ENCODE measurements at regions not wholly inside any gene's neighbourhood (a gene's known extent, or its start where the extent isn't known, plus 50 kb on each side); places are given as distances from the start of the nearest gene placed in this dataset.

DNA sequence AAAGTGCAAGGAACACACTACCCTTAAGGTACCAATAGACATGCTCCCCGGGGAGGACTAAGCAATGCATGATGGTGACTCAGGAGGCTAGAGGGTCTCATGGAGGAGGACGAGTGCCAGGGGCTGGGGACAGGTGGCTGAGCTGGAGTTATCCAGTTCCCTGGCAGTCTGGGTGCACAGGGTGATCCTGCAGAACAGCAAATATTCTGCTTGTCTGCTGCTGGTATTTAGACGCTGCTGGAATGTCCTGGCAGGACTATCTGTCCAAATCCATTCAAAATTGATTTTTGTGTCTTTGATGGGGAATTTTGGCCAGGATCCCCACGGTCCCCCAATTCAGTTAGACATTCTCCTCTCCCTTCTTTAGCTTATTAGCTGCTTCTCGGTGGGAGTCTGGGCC, 138.7 kb downstream of the C12orf75 start:
- Histone ChIP-seq H2AFZ (ENCODE audit: insufficient read depth, low read depth, low read length, poor library complexity, severe bottlenecking) (no peak overlapping the region), H3K36me3 (replicated peaks in 1 of 2; ENCODE audit: control insufficient read depth in 1 of 2, insufficient read depth in 2 of 2, low read length in 2 of 2) (no peaks in the 10 kb centered on the region), H3K27ac (ENCODE audit: low read depth in 1 of 2, low read length in 2 of 2) (no peak overlapping the region), H3K4me3 (replicated peaks in 1 of 3; ENCODE audit: low read depth in 2 of 3, low read length in 3 of 3) (no peak overlapping the region), H3K9me3 (replicated peaks in 1 of 2; ENCODE audit: control insufficient read depth in 1 of 2, insufficient read depth in 1 of 2, low read length in 2 of 2) (no peaks in the 10 kb centered on the region), H4K20me1 (ENCODE audit: insufficient read depth, low read length) (no peaks in the 10 kb centered on the region), H3K4me1 (ENCODE audit: control insufficient read depth in 1 of 2, insufficient read depth in 2 of 2, low read length in 2 of 2) (no peaks in the 10 kb centered on the region), H3K27me3 (ENCODE audit: control insufficient read depth in 2 of 2, insufficient read depth in 2 of 2, low read length in 2 of 2) (no peaks in the 10 kb centered on the region), H3K4me2 (replicated peaks; ENCODE audit: extremely low read depth, low read length, poor library complexity, severe bottlenecking) (no peak overlapping the region), H3K9ac (ENCODE audit: insufficient read depth, low read length, poor library complexity, severe bottlenecking) (no peak overlapping the region), H3K79me2 (ENCODE audit: insufficient read depth, low read length) (no peaks in the 10 kb centered on the region)
- Mint-ChIP-seq H3K36me3 (no peaks in the 10 kb centered on the region), H3K4me3 (no peak overlapping the region), H3K4me1 (no peaks in the 10 kb centered on the region), H3K27me3 (ENCODE audit: low read depth in 3 of 3) (peaks cover 2 to 9% (median 4%) of the 10 kb centered on the region in 3 donors), H3K9me3 (peaks cover 0 to 1% (median 0%) of the 10 kb centered on the region in 7 donors), H3K27ac (no peak overlapping the region)
- intact Hi-C loops (cut with micrococcal nuclease), result no loop called here
- DNase-seq, result no peak
- TF ChIP-seq CTCF (IDR thresholded peaks at IDR 0.05), result no peak
- WGBS (ENCODE audit: insufficient coverage), result 75% methylated on average over 1 of the region's 5 CpGs

DNA sequence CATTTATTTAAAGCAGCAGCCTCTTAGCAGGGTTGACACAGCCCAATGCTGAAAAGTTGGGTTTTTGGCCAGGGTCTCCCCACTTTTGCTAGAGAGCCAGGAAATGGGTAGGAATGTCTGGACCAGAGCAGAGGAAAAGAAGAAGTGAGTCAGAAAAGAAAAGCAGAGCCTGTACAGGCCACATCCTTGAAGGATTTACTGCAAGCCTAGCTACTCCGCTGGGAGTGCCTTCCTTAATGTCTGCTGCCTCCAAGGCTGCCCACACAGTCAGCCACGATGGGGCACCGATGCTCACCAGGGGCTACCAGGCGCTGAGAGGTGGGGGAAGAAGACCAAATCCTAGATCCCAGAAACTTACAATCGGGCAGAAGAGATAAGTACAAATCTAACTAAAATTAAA, 139.2 kb downstream of the C12orf75 start:
- Mint-ChIP-seq H3K36me3 (no peaks in the 10 kb centered on the region), H3K4me3 (no peak overlapping the region), H3K27me3 (ENCODE audit: low read depth in 3 of 3) (peaks cover 2 to 11% (median 4%) of the 10 kb centered on the region in 3 donors), H3K4me1 (no peaks in the 10 kb centered on the region), H3K9me3 (peaks cover 0 to 1% (median 0%) of the 10 kb centered on the region in 7 donors), H3K27ac (no peak overlapping the region)
- H3K36me3 ChIP-seq (replicated peaks in 1 of 2; ENCODE audit: control insufficient read depth in 1 of 2, insufficient read depth in 2 of 2, low read length in 2 of 2), result no peaks in the 10 kb centered on the region
- WGBS (ENCODE audit: insufficient coverage), result no CpG with 5 or more reads among the region's 5 CpGs
- H3K27me3 ChIP-seq (ENCODE audit: control insufficient read depth in 2 of 2, insufficient read depth in 2 of 2, low read length in 2 of 2), result no peaks in the 10 kb centered on the region
- no peak for TF ChIP-seq CTCF (IDR thresholded peaks at IDR 0.05)
- H3K79me2 ChIP-seq (ENCODE audit: insufficient read depth, low read length), result no peaks in the 10 kb centered on the region
- intact Hi-C loops (cut with micrococcal nuclease), result no loop called here
- H2AFZ ChIP-seq (ENCODE audit: insufficient read depth, low read depth, low read length, poor library complexity, severe bottlenecking), result no peak overlapping the region
- no peak for DNase-seq
- H3K4me3 ChIP-seq (replicated peaks in 1 of 3; ENCODE audit: low read depth in 2 of 3, low read length in 3 of 3), result no peak overlapping the region
- no peaks in the 10 kb centered on the region for H3K9me3 ChIP-seq (replicated peaks in 1 of 2; ENCODE audit: control insufficient read depth in 1 of 2, insufficient read depth in 1 of 2, low read length in 2 of 2)
- no peaks in the 10 kb centered on the region for H3K4me1 ChIP-seq (ENCODE audit: control insufficient read depth in 1 of 2, insufficient read depth in 2 of 2, low read length in 2 of 2)
- no peaks in the 10 kb centered on the region for H4K20me1 ChIP-seq (ENCODE audit: insufficient read depth, low read length)
- H3K4me2 ChIP-seq (replicated peaks; ENCODE audit: extremely low read depth, low read length, poor library complexity, severe bottlenecking), result no peak overlapping the region
- H3K9ac ChIP-seq (ENCODE audit: insufficient read depth, low read length, poor library complexity, severe bottlenecking), result no peak overlapping the region
- H3K27ac ChIP-seq (ENCODE audit: low read depth in 1 of 2, low read length in 2 of 2), result no peak overlapping the region
